Loucy (cell line): ENCODE measurements at regions not wholly inside any gene's neighbourhood (a gene's known extent, or its start where the extent isn't known, plus 50 kb on each side); places are given as distances from the start of the nearest gene placed in this dataset.

Source experiments
- H2AFZ ChIP-seq: fragments of 200-600 bp; sonication (generic); 2 replicates; pipeline ENCODE4 v1.6.0; 2016; ENCODE audit warnings: antibody characterized with exemption, mild to moderate bottlenecking, low read length, moderate library complexity
- H3F3A ChIP-seq: fragments of 200-600 bp; 2 replicates; pipeline ENCODE4 v1.6.0; 2016; ENCODE audit warnings: antibody characterized with exemption, low read depth, mild to moderate bottlenecking
- H3K27me3 ChIP-seq: fragments of 200-600 bp; sonication (generic); 2 replicates; pipeline ENCODE4 v1.6.1; 2014; ENCODE audit warnings: low read length, mild to moderate bottlenecking; ENCODE audit not compliant: insufficient read depth, poor library complexity, severe bottlenecking
- H3K36me3 ChIP-seq: fragments of 200-600 bp; sonication (generic); 2 replicates; pipeline ENCODE4 v1.6.1; 2016; ENCODE audit warnings: low read length; ENCODE audit not compliant: insufficient read depth
- H3K4me1 ChIP-seq: fragments of 200-600 bp; sonication (generic); 2 replicates; pipeline ENCODE4 v1.5.1; 2014; ENCODE audit warnings: low read length, mild to moderate bottlenecking; ENCODE audit not compliant: insufficient read depth, poor library complexity, severe bottlenecking
- H3K4me2 ChIP-seq: fragments of 200-600 bp; sonication (generic); 2 replicates; pipeline ENCODE4 v1.6.0; 2014; ENCODE audit warnings: antibody characterized with exemption, low read length, low read depth, mild to moderate bottlenecking; ENCODE audit not compliant: poor library complexity, severe bottlenecking
- H3K4me3 ChIP-seq: fragments of 200-600 bp; sonication (generic); 2 replicates; pipeline ENCODE4 v1.5.1; 2014; ENCODE audit warnings: low read length, mild to moderate bottlenecking, mixed read lengths; ENCODE audit not compliant: poor library complexity, severe bottlenecking
- H3K79me2 ChIP-seq: fragments of 200-600 bp; sonication (generic); 2 replicates; pipeline ENCODE4 v1.6.1; 2014; ENCODE audit warnings: low read length; ENCODE audit not compliant: insufficient read depth
- H3K9ac ChIP-seq: fragments of 200-600 bp; sonication (generic); 2 replicates; pipeline ENCODE4 v1.6.0; 2014; ENCODE audit warnings: mild to moderate bottlenecking, low read depth, low read length, moderate library complexity; ENCODE audit not compliant: poor library complexity, severe bottlenecking
- H3K9me2 ChIP-seq: fragments of 200-600 bp; sonication (generic); replicated peaks from 2 replicates; pipeline ENCODE4 v1.6.1; 2016; ENCODE audit warnings: low read depth, low read length, mixed read lengths
- H3K9me3 ChIP-seq: fragments of 200-600 bp; sonication (generic); 2 replicates; pipeline ENCODE4 v1.6.1; 2014; ENCODE audit warnings: mild to moderate bottlenecking, antibody characterized with exemption, low read length, low read depth; ENCODE audit not compliant: insufficient read depth
- H4K20me1 ChIP-seq: fragments of 200-600 bp; sonication (generic); 2 replicates; pipeline ENCODE4 v1.6.0; 2014; ENCODE audit warnings: antibody characterized with exemption, low read length, mild to moderate bottlenecking; ENCODE audit not compliant: insufficient read depth, poor library complexity, severe bottlenecking
- EZH2phosphoT487 ChIP-seq: fragments of 200-600 bp; IDR thresholded peaks from 2 replicates; pipeline ENCODE4 v1.6.1; 2018; ENCODE audit warnings: antibody characterized with exemption, mild to moderate bottlenecking, moderate library complexity, borderline replicate concordance
- TF ChIP-seq, protein P1 (sequence below): fragments of 200-600 bp; sonication (generic); conservative IDR thresholded peaks from 2 replicates; pipeline ENCODE4 v1.5.1; 2014; ENCODE audit warnings: mild to moderate bottlenecking, antibody characterized with exemption, low read length

DNA sequence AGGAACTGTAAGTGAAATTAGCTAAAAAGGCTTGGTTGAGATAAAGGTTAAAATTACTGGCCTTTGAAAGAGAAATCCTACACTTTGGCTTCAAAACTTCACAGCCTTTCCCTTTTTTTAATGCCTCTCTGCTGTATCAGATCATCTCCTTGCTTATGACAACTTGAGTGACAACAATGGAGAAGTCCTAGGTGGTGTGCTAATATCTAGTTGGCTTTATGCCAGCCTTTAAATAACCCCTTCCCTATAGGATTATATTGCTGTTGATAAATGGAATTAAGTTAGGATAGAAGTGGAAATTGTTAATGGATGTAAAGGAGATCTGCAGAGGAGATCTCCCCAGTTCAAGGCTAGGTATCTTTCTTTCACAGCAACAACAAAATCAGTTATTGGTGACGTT is 130.2 kb upstream of the ATP1B1 start:
- no peaks in the 10 kb centered on the region for H4K20me1 ChIP-seq
- no peaks in the 10 kb centered on the region for H3K79me2 ChIP-seq
- H3K4me1 ChIP-seq = no peaks in the 10 kb centered on the region
- no peak overlapping the region for H3K9ac ChIP-seq
- no peak overlapping the region for H3K4me2 ChIP-seq
- no peak overlapping the region for H2AFZ ChIP-seq
- no peaks in the 10 kb centered on the region for H3K27me3 ChIP-seq
- no peaks in the 10 kb centered on the region for H3K9me2 ChIP-seq
- no peak overlapping the region for H3K4me3 ChIP-seq
- no peaks in the 10 kb centered on the region for H3K36me3 ChIP-seq
- TF ChIP-seq, protein P1, sequence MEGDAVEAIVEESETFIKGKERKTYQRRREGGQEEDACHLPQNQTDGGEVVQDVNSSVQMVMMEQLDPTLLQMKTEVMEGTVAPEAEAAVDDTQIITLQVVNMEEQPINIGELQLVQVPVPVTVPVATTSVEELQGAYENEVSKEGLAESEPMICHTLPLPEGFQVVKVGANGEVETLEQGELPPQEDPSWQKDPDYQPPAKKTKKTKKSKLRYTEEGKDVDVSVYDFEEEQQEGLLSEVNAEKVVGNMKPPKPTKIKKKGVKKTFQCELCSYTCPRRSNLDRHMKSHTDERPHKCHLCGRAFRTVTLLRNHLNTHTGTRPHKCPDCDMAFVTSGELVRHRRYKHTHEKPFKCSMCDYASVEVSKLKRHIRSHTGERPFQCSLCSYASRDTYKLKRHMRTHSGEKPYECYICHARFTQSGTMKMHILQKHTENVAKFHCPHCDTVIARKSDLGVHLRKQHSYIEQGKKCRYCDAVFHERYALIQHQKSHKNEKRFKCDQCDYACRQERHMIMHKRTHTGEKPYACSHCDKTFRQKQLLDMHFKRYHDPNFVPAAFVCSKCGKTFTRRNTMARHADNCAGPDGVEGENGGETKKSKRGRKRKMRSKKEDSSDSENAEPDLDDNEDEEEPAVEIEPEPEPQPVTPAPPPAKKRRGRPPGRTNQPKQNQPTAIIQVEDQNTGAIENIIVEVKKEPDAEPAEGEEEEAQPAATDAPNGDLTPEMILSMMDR = no peak
- no peak for TF ChIP-seq EZH2phosphoT487
- no peaks in the 10 kb centered on the region for H3K9me3 ChIP-seq
- no peaks in the 10 kb centered on the region for H3F3A ChIP-seq

DNA sequence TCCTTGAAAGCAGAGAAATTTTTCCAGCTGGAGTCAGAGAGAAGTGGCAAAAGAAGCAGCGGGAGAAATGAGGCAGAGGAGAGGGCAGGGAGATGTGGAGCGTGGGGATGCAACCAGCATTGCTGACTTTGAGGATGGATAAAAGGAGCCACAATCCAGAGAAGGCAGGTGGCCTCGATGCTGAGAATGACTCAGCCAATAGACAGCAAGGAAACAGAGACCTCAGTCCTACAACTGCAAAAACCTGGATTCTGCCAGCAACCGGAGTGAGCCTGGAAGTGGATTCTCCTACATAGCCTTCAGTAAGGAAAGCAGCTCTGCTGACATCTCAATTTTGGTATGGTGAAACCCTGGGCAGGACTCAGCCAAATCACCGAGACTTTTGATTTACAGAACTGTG is 128.9 kb upstream of the ATP1B1 start:
- H3K4me3 ChIP-seq = no peak overlapping the region
- no peaks in the 10 kb centered on the region for H3K79me2 ChIP-seq
- H3K4me2 ChIP-seq = no peak overlapping the region
- TF ChIP-seq, protein P1 = no peak
- no peak for TF ChIP-seq EZH2phosphoT487
- no peaks in the 10 kb centered on the region for H3F3A ChIP-seq
- no peak overlapping the region for H2AFZ ChIP-seq
- no peaks in the 10 kb centered on the region for H3K27me3 ChIP-seq
- no peaks in the 10 kb centered on the region for H3K9me3 ChIP-seq
- H4K20me1 ChIP-seq = no peaks in the 10 kb centered on the region
- H3K36me3 ChIP-seq = no peaks in the 10 kb centered on the region
- H3K9ac ChIP-seq = no peak overlapping the region
- no peaks in the 10 kb centered on the region for H3K4me1 ChIP-seq
- H3K9me2 ChIP-seq = no peaks in the 10 kb centered on the region

DNA sequence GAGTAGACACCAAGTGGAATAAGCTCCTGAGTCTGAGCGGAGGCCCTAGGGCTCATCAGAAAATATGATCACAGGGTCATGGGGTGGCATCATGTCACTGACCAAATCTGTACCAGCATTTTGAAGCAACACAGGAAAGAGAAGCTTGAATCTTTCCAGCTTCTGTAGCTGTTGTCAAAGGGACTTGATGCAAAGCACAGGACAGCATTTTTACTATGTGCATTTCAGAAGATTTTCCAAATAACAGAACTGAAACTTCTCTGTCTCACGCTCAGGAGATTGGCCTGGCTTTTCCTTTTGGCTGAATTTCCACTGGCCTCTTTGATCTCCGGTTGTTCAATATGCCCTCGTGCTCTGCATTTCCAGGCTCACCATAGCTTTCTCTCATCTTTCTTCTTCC is 127.2 kb upstream of the ATP1B1 start:
- Histone ChIP-seq H3K4me1 (no peaks in the 10 kb centered on the region), H4K20me1 (no peaks in the 10 kb centered on the region), H3F3A (no peaks in the 10 kb centered on the region), H3K4me2 (no peak overlapping the region), H3K9ac (no peak overlapping the region), H2AFZ (no peak overlapping the region), H3K79me2 (no peaks in the 10 kb centered on the region), H3K9me2 (no peaks in the 10 kb centered on the region), H3K36me3 (no peaks in the 10 kb centered on the region), H3K4me3 (no peak overlapping the region), H3K9me3 (no peaks in the 10 kb centered on the region), H3K27me3 (no peaks in the 10 kb centered on the region)
- TF ChIP-seq, protein P1 = no peak
- no peak for TF ChIP-seq EZH2phosphoT487
